HG02981 (cell line): ENCODE measurements at regions not wholly inside any gene's neighbourhood (a gene's known extent, or its start where the extent isn't known, plus 50 kb on each side); places are given as distances from the start of the nearest gene placed in this dataset.
"Not testable (repeated sequence)": the region's sequence is repeated elsewhere in the genome, so short reads cannot be mapped to it uniquely, and the experiment has no call there.

Source experiments
- ATAC-seq: cut with Tn5 transposase; IDR thresholded peaks from one replicate; pipeline ENCODE4 v1.9.1; 2021; ENCODE audit warnings: mild to moderate bottlenecking, moderate library complexity; ENCODE audit not compliant: unreplicated experiment

GRCh38 chr5:39541920-39542319 lies 117.1 kb upstream of the DAB2 start:
- ATAC-seq, result no peak

- no peak for ATAC-seq
Measured at GRCh38 chr5:39539470-39539869, 114.7 kb upstream of the DAB2 start.

- no peak for ATAC-seq
Measured at GRCh38 chr5:39534690-39535089, 109.9 kb upstream of the DAB2 start.

GRCh38 chr5:39533749-39534148 lies 109.0 kb upstream of the DAB2 start:
- no peak for ATAC-seq

- no peak for ATAC-seq
Measured at GRCh38 chr5:39532511-39532910, 107.7 kb upstream of the DAB2 start.

GRCh38 chr5:39531306-39531705 lies 106.5 kb upstream of the DAB2 start:
- ATAC-seq, result no peak

- no peak for ATAC-seq
Measured at GRCh38 chr5:39526914-39527477, 102.2 kb upstream of the DAB2 start.

GRCh38 chr5:39525781-39526180 lies 101.0 kb upstream of the DAB2 start:
- not testable (repeated sequence) for ATAC-seq

GRCh38 chr5:39525271-39525670 lies 100.5 kb upstream of the DAB2 start:
- ATAC-seq, result no peak

GRCh38 chr5:39523821-39524220 lies 99.0 kb upstream of the DAB2 start:
- ATAC-seq, result no peak

GRCh38 chr5:39521940-39522590 lies 97.3 kb upstream of the DAB2 start:
- ATAC-seq, result no peak

GRCh38 chr5:39521098-39521860 lies 96.5 kb upstream of the DAB2 start:
- ATAC-seq, result no peak

- no peak for ATAC-seq
Measured at GRCh38 chr5:39520232-39520572, 95.4 kb upstream of the DAB2 start.

- ATAC-seq, result no peak
Measured at GRCh38 chr5:39519566-39520231, 94.9 kb upstream of the DAB2 start.

- ATAC-seq, result no peak
Measured at GRCh38 chr5:39519079-39519478, 94.3 kb upstream of the DAB2 start.

- no peak for ATAC-seq
Measured at GRCh38 chr5:39518516-39518915, 93.7 kb upstream of the DAB2 start.

- no peak for ATAC-seq
Measured at GRCh38 chr5:39517800-39518199, 93.0 kb upstream of the DAB2 start.

GRCh38 chr5:39515881-39516280 lies 91.1 kb upstream of the DAB2 start:
- ATAC-seq, result no peak

GRCh38 chr5:39513236-39513635 lies 88.5 kb upstream of the DAB2 start:
- no peak for ATAC-seq

GRCh38 chr5:39506211-39506610 lies 81.4 kb upstream of the DAB2 start:
- ATAC-seq, result no peak

- no peak for ATAC-seq
Measured at GRCh38 chr5:39505791-39506190, 81.0 kb upstream of the DAB2 start.

- no peak for ATAC-seq
Measured at GRCh38 chr5:39505363-39505762, 80.6 kb upstream of the DAB2 start.
